OCI-LY3 (cell line): ENCODE measurements at regions not wholly inside any gene's neighbourhood (a gene's known extent, or its start where the extent isn't known, plus 50 kb on each side); places are given as distances from the start of the nearest gene placed in this dataset.
"Not testable (repeated sequence)": the region's sequence is repeated elsewhere in the genome, so short reads cannot be mapped to it uniquely, and the experiment has no call there.

Experiments used
- EZH2phosphoT487 ChIP-seq: fragments of 200-600 bp; shearing (Covaris generic); IDR thresholded peaks from 2 replicates; pipeline ENCODE4 v1.6.1; 2018; ENCODE audit warnings: antibody characterized with exemption, mixed run types, low read depth
- TF ChIP-seq, protein P1 (sequence below): fragments of 200-600, 300-600 bp; sonication (generic); IDR thresholded peaks from 2 replicates; pipeline ENCODE4 v1.5.1; 2014; ENCODE audit warnings: antibody characterized with exemption, low read length, low read depth

DNA sequence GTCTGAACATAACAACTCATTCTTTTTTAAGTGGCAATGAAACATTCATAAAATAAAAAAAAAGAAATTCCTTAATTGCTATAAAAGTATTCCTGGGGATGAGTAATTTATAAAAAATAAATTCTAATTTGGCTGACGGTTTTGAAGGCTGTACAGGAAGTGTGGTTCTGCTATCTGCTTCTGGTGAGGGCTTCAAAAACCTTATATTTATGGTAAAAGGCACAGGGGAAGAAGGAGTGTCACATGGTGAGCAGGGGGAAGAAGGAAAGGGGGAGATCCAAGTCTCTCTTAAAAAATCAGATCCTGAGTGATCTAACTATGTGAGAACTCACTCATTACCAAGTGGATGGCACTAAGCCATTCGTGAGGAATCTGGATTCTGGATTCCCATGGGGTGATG lies 539.0 kb downstream of the GOLGA6L6 start:
- TF ChIP-seq, protein P1, sequence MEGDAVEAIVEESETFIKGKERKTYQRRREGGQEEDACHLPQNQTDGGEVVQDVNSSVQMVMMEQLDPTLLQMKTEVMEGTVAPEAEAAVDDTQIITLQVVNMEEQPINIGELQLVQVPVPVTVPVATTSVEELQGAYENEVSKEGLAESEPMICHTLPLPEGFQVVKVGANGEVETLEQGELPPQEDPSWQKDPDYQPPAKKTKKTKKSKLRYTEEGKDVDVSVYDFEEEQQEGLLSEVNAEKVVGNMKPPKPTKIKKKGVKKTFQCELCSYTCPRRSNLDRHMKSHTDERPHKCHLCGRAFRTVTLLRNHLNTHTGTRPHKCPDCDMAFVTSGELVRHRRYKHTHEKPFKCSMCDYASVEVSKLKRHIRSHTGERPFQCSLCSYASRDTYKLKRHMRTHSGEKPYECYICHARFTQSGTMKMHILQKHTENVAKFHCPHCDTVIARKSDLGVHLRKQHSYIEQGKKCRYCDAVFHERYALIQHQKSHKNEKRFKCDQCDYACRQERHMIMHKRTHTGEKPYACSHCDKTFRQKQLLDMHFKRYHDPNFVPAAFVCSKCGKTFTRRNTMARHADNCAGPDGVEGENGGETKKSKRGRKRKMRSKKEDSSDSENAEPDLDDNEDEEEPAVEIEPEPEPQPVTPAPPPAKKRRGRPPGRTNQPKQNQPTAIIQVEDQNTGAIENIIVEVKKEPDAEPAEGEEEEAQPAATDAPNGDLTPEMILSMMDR, result not testable (repeated sequence)
- TF ChIP-seq EZH2phosphoT487, result not testable (repeated sequence)
